Stimulated activated CD4-positive, alpha-beta T cell treated with anti-CD3 and anti-CD28 coated beads, Interleukin-12 subunit alpha, Interleukin-12 subunit beta, amount 100 ng/mL, for 48 hours (primary cell): ENCODE measurements at regions not wholly inside any gene's neighbourhood (a gene's known extent, or its start where the extent isn't known, plus 50 kb on each side); places are given as distances from the start of the nearest gene placed in this dataset.
"Not testable (repeated sequence)": the region's sequence is repeated elsewhere in the genome, so short reads cannot be mapped to it uniquely, and the experiment has no call there.

Source experiments
- DNase-seq, 3 donors: peaks; one replicate each; pipeline ENCODE4 v3.0.0-alpha.2; 2020; ENCODE audit warnings: low read depth in 2 of 3, low spot score in 1 of 3

- DNase-seq, result no peak
These were observed 103.9 kb upstream of the DAPK1 start for GRCh38 chr9:87393706-87394230.

- DNase-seq, result no peak
These were observed 101.7 kb upstream of the DAPK1 start for GRCh38 chr9:87395804-87396479.

- no peak for DNase-seq
These were observed 96.0 kb upstream of the DAPK1 start for GRCh38 chr9:87401681-87402080.

GRCh38 chr9:87402537-87402936 is 95.1 kb upstream of the DAPK1 start:
- no peak for DNase-seq

- DNase-seq, result no peak
These were observed 91.8 kb upstream of the DAPK1 start for GRCh38 chr9:87405677-87406542.

- DNase-seq, result no peak
These were observed 91.0 kb upstream of the DAPK1 start for GRCh38 chr9:87406543-87407166.

GRCh38 chr9:87410047-87411005 is 87.3 kb upstream of the DAPK1 start:
- DNase-seq, result not testable (repeated sequence)

GRCh38 chr9:87420884-87421283 is 76.8 kb upstream of the DAPK1 start:
- no peak for DNase-seq

- DNase-seq, result no peak
These were observed 75.9 kb upstream of the DAPK1 start for GRCh38 chr9:87421734-87422133.

GRCh38 chr9:87422999-87423398 is 74.7 kb upstream of the DAPK1 start:
- DNase-seq, result no peak

- DNase-seq, result not testable (repeated sequence)
These were observed 73.8 kb upstream of the DAPK1 start for GRCh38 chr9:87423885-87424284.

GRCh38 chr9:87425202-87425601 is 72.5 kb upstream of the DAPK1 start:
- no peak for DNase-seq

GRCh38 chr9:87427851-87428506 is 69.7 kb upstream of the DAPK1 start:
- DNase-seq, result no peak

- no peak for DNase-seq
These were observed 69.0 kb upstream of the DAPK1 start for GRCh38 chr9:87428659-87429058.

GRCh38 chr9:87431837-87432236 is 65.8 kb upstream of the DAPK1 start:
- no peak for DNase-seq

GRCh38 chr9:87433853-87434252 is 63.8 kb upstream of the DAPK1 start:
- DNase-seq, result no peak

GRCh38 chr9:87434366-87434765 is 63.3 kb upstream of the DAPK1 start:
- DNase-seq, result no peak

- DNase-seq, result no peak
These were observed 62.3 kb upstream of the DAPK1 start for GRCh38 chr9:87435189-87435880.

GRCh38 chr9:87436716-87437115 is 61.0 kb upstream of the DAPK1 start:
- DNase-seq, result no peak

GRCh38 chr9:87437966-87438365 is 59.7 kb upstream of the DAPK1 start:
- DNase-seq, result no peak
